ENCODE measurements at regions not wholly inside any gene's neighbourhood (a gene's known extent, or its start where the extent isn't known, plus 50 kb on each side); places are given as distances from the start of the nearest gene placed in this dataset.

DNA sequence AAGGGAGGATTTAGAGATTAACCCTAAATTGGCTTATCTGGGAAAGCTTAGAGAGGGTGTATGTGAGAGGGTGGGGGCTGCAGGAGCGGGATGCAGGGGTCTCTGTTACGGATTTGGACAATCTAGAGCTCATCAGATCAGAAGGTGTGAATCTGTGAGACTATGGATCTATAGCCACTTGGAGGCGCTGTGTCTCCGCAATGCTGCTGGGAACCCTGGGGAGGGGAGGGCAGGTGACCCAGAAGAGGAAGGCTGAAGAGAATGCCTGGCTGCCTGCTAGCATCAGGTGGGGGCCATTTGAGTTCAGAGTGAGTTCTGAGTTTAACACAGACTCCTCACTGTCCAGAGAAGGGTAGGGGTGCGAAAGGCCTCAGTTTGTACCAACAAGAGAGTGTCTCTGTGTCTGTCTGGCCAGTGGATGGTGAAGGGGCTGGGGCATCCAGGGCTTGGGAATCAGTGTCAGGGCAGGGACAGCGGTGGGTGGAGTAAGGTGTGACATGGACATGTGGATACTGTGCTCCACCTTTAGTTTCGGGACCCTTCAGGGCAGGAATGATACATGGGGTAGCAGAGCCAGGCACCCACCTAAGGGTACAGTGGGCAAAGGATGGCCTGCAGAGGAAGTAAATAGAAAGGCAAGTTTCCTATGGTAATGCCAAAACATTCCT, 187.3 kb upstream of the PRSS58 start:
- TF ChIP-seq ELF1 (IDR thresholded peaks at IDR 0.05; ENCODE audit: borderline replicate concordance, low read depth) (no peak), POLR2A (IDR thresholded peaks at IDR 0.05; ENCODE audit: borderline replicate concordance, extremely low read depth, insufficient read depth, insufficient read length) (no peak), YY1 (IDR thresholded peaks at IDR 0.05; ENCODE audit: extremely low read depth, insufficient replicate concordance, low read depth, low read length) (no peak), EZH2 (IDR thresholded peaks at IDR 0.05) (no peak), RAD21 (IDR thresholded peaks at IDR 0.05; ENCODE audit: low read depth) (peak; percentile 37; the same call in 1 of the 2 replicates)
- TF ChIP-seq, protein P1, sequence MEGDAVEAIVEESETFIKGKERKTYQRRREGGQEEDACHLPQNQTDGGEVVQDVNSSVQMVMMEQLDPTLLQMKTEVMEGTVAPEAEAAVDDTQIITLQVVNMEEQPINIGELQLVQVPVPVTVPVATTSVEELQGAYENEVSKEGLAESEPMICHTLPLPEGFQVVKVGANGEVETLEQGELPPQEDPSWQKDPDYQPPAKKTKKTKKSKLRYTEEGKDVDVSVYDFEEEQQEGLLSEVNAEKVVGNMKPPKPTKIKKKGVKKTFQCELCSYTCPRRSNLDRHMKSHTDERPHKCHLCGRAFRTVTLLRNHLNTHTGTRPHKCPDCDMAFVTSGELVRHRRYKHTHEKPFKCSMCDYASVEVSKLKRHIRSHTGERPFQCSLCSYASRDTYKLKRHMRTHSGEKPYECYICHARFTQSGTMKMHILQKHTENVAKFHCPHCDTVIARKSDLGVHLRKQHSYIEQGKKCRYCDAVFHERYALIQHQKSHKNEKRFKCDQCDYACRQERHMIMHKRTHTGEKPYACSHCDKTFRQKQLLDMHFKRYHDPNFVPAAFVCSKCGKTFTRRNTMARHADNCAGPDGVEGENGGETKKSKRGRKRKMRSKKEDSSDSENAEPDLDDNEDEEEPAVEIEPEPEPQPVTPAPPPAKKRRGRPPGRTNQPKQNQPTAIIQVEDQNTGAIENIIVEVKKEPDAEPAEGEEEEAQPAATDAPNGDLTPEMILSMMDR (IDR thresholded peaks at IDR 0.05 in 2 of 3, conservative IDR thresholded peaks at IDR 0.05 in 1 of 3; ENCODE audit: borderline replicate concordance in 1 of 3, insufficient read depth in 1 of 3, low read depth in 2 of 3, low read length in 2 of 3): peak; percentile 35 to 69 (median 67); a peak in 5 of 6 replicates
- TF ChIP-seq, protein P2, sequence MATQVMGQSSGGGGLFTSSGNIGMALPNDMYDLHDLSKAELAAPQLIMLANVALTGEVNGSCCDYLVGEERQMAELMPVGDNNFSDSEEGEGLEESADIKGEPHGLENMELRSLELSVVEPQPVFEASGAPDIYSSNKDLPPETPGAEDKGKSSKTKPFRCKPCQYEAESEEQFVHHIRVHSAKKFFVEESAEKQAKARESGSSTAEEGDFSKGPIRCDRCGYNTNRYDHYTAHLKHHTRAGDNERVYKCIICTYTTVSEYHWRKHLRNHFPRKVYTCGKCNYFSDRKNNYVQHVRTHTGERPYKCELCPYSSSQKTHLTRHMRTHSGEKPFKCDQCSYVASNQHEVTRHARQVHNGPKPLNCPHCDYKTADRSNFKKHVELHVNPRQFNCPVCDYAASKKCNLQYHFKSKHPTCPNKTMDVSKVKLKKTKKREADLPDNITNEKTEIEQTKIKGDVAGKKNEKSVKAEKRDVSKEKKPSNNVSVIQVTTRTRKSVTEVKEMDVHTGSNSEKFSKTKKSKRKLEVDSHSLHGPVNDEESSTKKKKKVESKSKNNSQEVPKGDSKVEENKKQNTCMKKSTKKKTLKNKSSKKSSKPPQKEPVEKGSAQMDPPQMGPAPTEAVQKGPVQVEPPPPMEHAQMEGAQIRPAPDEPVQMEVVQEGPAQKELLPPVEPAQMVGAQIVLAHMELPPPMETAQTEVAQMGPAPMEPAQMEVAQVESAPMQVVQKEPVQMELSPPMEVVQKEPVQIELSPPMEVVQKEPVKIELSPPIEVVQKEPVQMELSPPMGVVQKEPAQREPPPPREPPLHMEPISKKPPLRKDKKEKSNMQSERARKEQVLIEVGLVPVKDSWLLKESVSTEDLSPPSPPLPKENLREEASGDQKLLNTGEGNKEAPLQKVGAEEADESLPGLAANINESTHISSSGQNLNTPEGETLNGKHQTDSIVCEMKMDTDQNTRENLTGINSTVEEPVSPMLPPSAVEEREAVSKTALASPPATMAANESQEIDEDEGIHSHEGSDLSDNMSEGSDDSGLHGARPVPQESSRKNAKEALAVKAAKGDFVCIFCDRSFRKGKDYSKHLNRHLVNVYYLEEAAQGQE (IDR thresholded peaks at IDR 0.05; ENCODE audit: low read depth): no peak
- TF ChIP-seq, protein P3, sequence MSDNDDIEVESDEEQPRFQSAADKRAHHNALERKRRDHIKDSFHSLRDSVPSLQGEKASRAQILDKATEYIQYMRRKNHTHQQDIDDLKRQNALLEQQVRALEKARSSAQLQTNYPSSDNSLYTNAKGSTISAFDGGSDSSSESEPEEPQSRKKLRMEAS (IDR thresholded peaks at IDR 0.05): no peak

More for the DNA sequence above, 187.3 kb upstream of the PRSS58 start:
- no peaks in the 10 kb centered on the region for H3K27me3 ChIP-seq (ENCODE audit: insufficient read depth, low read length)
- POLR2A ChIA-PET: no interaction called here
- DNase-seq (ENCODE audit: low read depth, low spot score): peak; percentile 12
- H3K4me2 ChIP-seq (ENCODE audit: low read length): no peak overlapping the region
- intact Hi-C loops (cut with micrococcal nuclease): no loop called here
- H3K4me1 ChIP-seq (ENCODE audit: control insufficient read depth in 1 of 2, insufficient read depth in 2 of 2, low read length in 2 of 2): peaks cover 13 to 18% of the 10 kb centered on the region in 2 experiments
- no peaks in the 10 kb centered on the region for H4K20me1 ChIP-seq (ENCODE audit: insufficient read depth)
- RAD21 ChIA-PET (ENCODE audit: low non-redundant PET in 1 of 2, low total read pairs in 2 of 2, uncharacterized antibody in 2 of 2, unreplicated experiment in 2 of 2): no interaction called here
- H3K9ac ChIP-seq (ENCODE audit: low read length): no peak overlapping the region
- no peak overlapping the region for H3K27ac ChIP-seq (ENCODE audit: low read depth, low read length)
- H3K4me3 ChIP-seq (replicated peaks in 1 of 2; ENCODE audit: low read depth in 1 of 2, low read length in 2 of 2): no peak overlapping the region
- no peak overlapping the region for H2AFZ ChIP-seq (ENCODE audit: low read depth, low read length, poor library complexity, severe bottlenecking)
- H3K36me3 ChIP-seq (ENCODE audit: control insufficient read depth in 1 of 2, insufficient read depth in 2 of 2, low read length in 2 of 2): no peaks in the 10 kb centered on the region
- H3K9me3 ChIP-seq (ENCODE audit: control insufficient read depth in 1 of 2, insufficient read depth in 1 of 2, low read depth in 1 of 2, low read length in 2 of 2): no peaks in the 10 kb centered on the region
- BruUV-seq (replicated peaks): no TSS peak
- no peaks in the 10 kb centered on the region for H3K79me2 ChIP-seq (ENCODE audit: insufficient read depth, low read length)
- H3K9me2 ChIP-seq (ENCODE audit: insufficient read depth): no peaks in the 10 kb centered on the region
- CTCF ChIA-PET: interaction anchor here (0.7 to 1.9 kb wide), 10 partner anchors 9 to 338 kb away, joined by 3 to 8 read pairs (median 4); no protein-coding TSS in a partner anchor
- ATAC-seq: peak; percentile 63

All from HCT116 (cell line).